Activated T-helper 2 cell treated with anti-CD3 and anti-CD28 coated beads, Interferon-gamma antibody, Interleukin-2, Interleukin-4, amounts not matched to agents 10 μg/mL and 5 μg/mL and 100 μg/mL, durations not matched to agents 14 hours and 24 hours and 36 hours (primary cell): ENCODE measurements at regions not wholly inside any gene's neighbourhood (a gene's known extent, or its start where the extent isn't known, plus 50 kb on each side); places are given as distances from the start of the nearest gene placed in this dataset.

ENCODE experiments used
- DNase-seq: peaks from one replicate; pipeline ENCODE4 v3.0.0; 2021; ENCODE audit warnings: low spot score
- H3K27ac Mint-ChIP-seq: one replicate; pipeline ENCODE4 v1.8.0; 2021; ENCODE audit warnings: mixed read lengths
- H3K27me3 Mint-ChIP-seq: one replicate; pipeline ENCODE4 v1.8.0; 2021; ENCODE audit warnings: low read depth, mixed read lengths
- H3K36me3 Mint-ChIP-seq: one replicate; pipeline ENCODE4 v1.8.0; 2021; ENCODE audit warnings: low read depth, mixed read lengths
- H3K4me1 Mint-ChIP-seq: one replicate; pipeline ENCODE4 v1.8.0; 2021; ENCODE audit warnings: low read depth, mixed read lengths
- H3K4me3 Mint-ChIP-seq: one replicate; pipeline ENCODE4 v1.8.0; 2021; ENCODE audit warnings: low read depth, mild to moderate bottlenecking, moderate library complexity, mixed read lengths
- H3K9me3 Mint-ChIP-seq: one replicate; pipeline ENCODE4 v1.8.0; 2021; ENCODE audit warnings: mixed read lengths
- intact Hi-C: fragments of 100-400 bp; cut with micrococcal nuclease; formaldehyde crosslinking; loops from one replicate; pipeline ENCODE4 v1.15.1; 2023

GRCh38 chr10:20726381-20726780 is 170.7 kb downstream of the NEBL start:
- intact Hi-C loops = no loop called here
- Mint-ChIP-seq H3K9me3 (peaks cover 35% of the 10 kb centered on the region), H3K27ac (no peak overlapping the region), H3K36me3 (no peaks in the 10 kb centered on the region), H3K27me3 (no peaks in the 10 kb centered on the region), H3K4me1 (no peaks in the 10 kb centered on the region), H3K4me3 (no peak overlapping the region)
- no peak for DNase-seq

- Mint-ChIP-seq H3K4me3 (no peak overlapping the region), H3K36me3 (no peaks in the 10 kb centered on the region), H3K27me3 (no peaks in the 10 kb centered on the region), H3K4me1 (no peaks in the 10 kb centered on the region), H3K9me3 (peaks cover 36% of the 10 kb centered on the region), H3K27ac (no peak overlapping the region)
- DNase-seq = no peak
- intact Hi-C loops = no loop called here
Observed at GRCh38 chr10:20714979-20715378, 182.1 kb downstream of the NEBL start.

GRCh38 chr10:20714518-20714917 is 182.6 kb downstream of the NEBL start:
- Mint-ChIP-seq H3K4me3 (no peak overlapping the region), H3K27ac (no peak overlapping the region), H3K9me3 (peaks cover 36% of the 10 kb centered on the region), H3K36me3 (no peaks in the 10 kb centered on the region), H3K27me3 (no peaks in the 10 kb centered on the region), H3K4me1 (no peaks in the 10 kb centered on the region)
- DNase-seq = no peak
- intact Hi-C loops = no loop called here

GRCh38 chr10:20713420-20713819 is 183.7 kb downstream of the NEBL start:
- DNase-seq = no peak
- Mint-ChIP-seq H3K9me3 (peaks cover 40% of the 10 kb centered on the region), H3K27ac (no peak overlapping the region), H3K4me1 (no peaks in the 10 kb centered on the region), H3K27me3 (no peaks in the 10 kb centered on the region), H3K4me3 (no peak overlapping the region), H3K36me3 (no peaks in the 10 kb centered on the region)
- intact Hi-C loops = no loop called here

GRCh38 chr10:20712774-20713173 is 184.3 kb downstream of the NEBL start:
- Mint-ChIP-seq H3K9me3 (peaks cover 39% of the 10 kb centered on the region), H3K27me3 (no peaks in the 10 kb centered on the region), H3K4me1 (no peaks in the 10 kb centered on the region), H3K27ac (no peak overlapping the region), H3K4me3 (no peak overlapping the region), H3K36me3 (no peaks in the 10 kb centered on the region)
- no peak for DNase-seq
- intact Hi-C loops = no loop called here

GRCh38 chr10:20709708-20710107 is 187.4 kb downstream of the NEBL start:
- no peak for DNase-seq
- Mint-ChIP-seq H3K27ac (no peak overlapping the region), H3K9me3 (peaks cover 41% of the 10 kb centered on the region), H3K4me1 (no peaks in the 10 kb centered on the region), H3K36me3 (no peaks in the 10 kb centered on the region), H3K4me3 (no peak overlapping the region), H3K27me3 (no peaks in the 10 kb centered on the region)
- intact Hi-C loops = no loop called here

GRCh38 chr10:20708305-20708704 is 188.8 kb downstream of the NEBL start:
- Mint-ChIP-seq H3K4me1 (no peaks in the 10 kb centered on the region), H3K36me3 (no peaks in the 10 kb centered on the region), H3K4me3 (no peak overlapping the region), H3K27ac (no peak overlapping the region), H3K9me3 (peaks cover 45% of the 10 kb centered on the region), H3K27me3 (no peaks in the 10 kb centered on the region)
- no peak for DNase-seq
- intact Hi-C loops = no loop called here

- intact Hi-C loops = no loop called here
- no peaks in the 10 kb centered on the region for H3K36me3 Mint-ChIP-seq
- no peak overlapping the region for H3K27ac Mint-ChIP-seq
- H3K4me3 Mint-ChIP-seq = no peak overlapping the region
- peaks cover 41% of the 10 kb centered on the region for H3K9me3 Mint-ChIP-seq
- H3K4me1 Mint-ChIP-seq = no peaks in the 10 kb centered on the region
- no peaks in the 10 kb centered on the region for H3K27me3 Mint-ChIP-seq
- no peak for DNase-seq
Observed at GRCh38 chr10:20707251-20707650, 189.9 kb downstream of the NEBL start.

- no peak overlapping the region for H3K27ac Mint-ChIP-seq
- DNase-seq = no peak
- no peak overlapping the region for H3K4me3 Mint-ChIP-seq
- intact Hi-C loops = no loop called here
- peaks cover 4% of the 10 kb centered on the region for H3K9me3 Mint-ChIP-seq
- H3K4me1 Mint-ChIP-seq = no peaks in the 10 kb centered on the region
- H3K36me3 Mint-ChIP-seq = no peaks in the 10 kb centered on the region
- no peaks in the 10 kb centered on the region for H3K27me3 Mint-ChIP-seq
Observed at GRCh38 chr10:20698837-20699236, 198.3 kb downstream of the NEBL start.

GRCh38 chr10:20694296-20694695 is 202.8 kb downstream of the NEBL start:
- Mint-ChIP-seq H3K9me3 (peaks cover 20% of the 10 kb centered on the region), H3K4me1 (no peaks in the 10 kb centered on the region)

GRCh38 chr10:20688797-20689544 is 208.1 kb downstream of the NEBL start:
- H3K4me1 Mint-ChIP-seq = no peaks in the 10 kb centered on the region
- no peak overlapping the region for H3K27ac Mint-ChIP-seq
- H3K9me3 Mint-ChIP-seq = peaks cover 29% of the 10 kb centered on the region
- no peaks in the 10 kb centered on the region for H3K27me3 Mint-ChIP-seq
- intact Hi-C loops = no loop called here
- H3K4me3 Mint-ChIP-seq = no peak overlapping the region
- no peaks in the 10 kb centered on the region for H3K36me3 Mint-ChIP-seq
- DNase-seq = no peak

More at GRCh38 chr10:20694296-20694695, 202.8 kb downstream of the NEBL start:
- DNase-seq = no peak
- intact Hi-C loops = no loop called here
- Mint-ChIP-seq H3K27ac (no peak overlapping the region), H3K36me3 (no peaks in the 10 kb centered on the region), H3K27me3 (no peaks in the 10 kb centered on the region), H3K4me3 (no peak overlapping the region)

GRCh38 chr10:20686015-20686635 is 211.0 kb downstream of the NEBL start:
- Mint-ChIP-seq H3K27ac (no peak overlapping the region), H3K36me3 (no peaks in the 10 kb centered on the region), H3K27me3 (no peaks in the 10 kb centered on the region), H3K4me3 (no peak overlapping the region), H3K9me3 (peaks cover 23% of the 10 kb centered on the region), H3K4me1 (no peaks in the 10 kb centered on the region)
- intact Hi-C loops = no loop called here
- no peak for DNase-seq

GRCh38 chr10:20685462-20685861 is 211.6 kb downstream of the NEBL start:
- H3K9me3 Mint-ChIP-seq = peaks cover 19% of the 10 kb centered on the region
- H3K36me3 Mint-ChIP-seq = no peaks in the 10 kb centered on the region
- H3K27ac Mint-ChIP-seq = no peak overlapping the region
- no peaks in the 10 kb centered on the region for H3K27me3 Mint-ChIP-seq
- H3K4me1 Mint-ChIP-seq = no peaks in the 10 kb centered on the region
- intact Hi-C loops = no loop called here
- no peak overlapping the region for H3K4me3 Mint-ChIP-seq
- DNase-seq = no peak
